Activated CD8-positive, alpha-beta memory T cell treated with anti-CD3 and anti-CD28 coated beads for 48 hours (primary cell): ENCODE measurements at regions not wholly inside any gene's neighbourhood (a gene's known extent, or its start where the extent isn't known, plus 50 kb on each side); places are given as distances from the start of the nearest gene placed in this dataset.

Experiments used
- DNase-seq, 3 experiments: peaks; one replicate each; pipeline ENCODE4 v3.0.0-alpha.2; 2020; ENCODE audit warnings: low read depth in 2 of 3, low spot score in 2 of 3

GRCh38 chr9:1320607-1321195 lies 270.5 kb downstream of the DMRT2 start:
- no peak for DNase-seq

- DNase-seq: no peak
Observed at GRCh38 chr9:1327467-1327866, 277.3 kb downstream of the DMRT2 start.

DNA sequence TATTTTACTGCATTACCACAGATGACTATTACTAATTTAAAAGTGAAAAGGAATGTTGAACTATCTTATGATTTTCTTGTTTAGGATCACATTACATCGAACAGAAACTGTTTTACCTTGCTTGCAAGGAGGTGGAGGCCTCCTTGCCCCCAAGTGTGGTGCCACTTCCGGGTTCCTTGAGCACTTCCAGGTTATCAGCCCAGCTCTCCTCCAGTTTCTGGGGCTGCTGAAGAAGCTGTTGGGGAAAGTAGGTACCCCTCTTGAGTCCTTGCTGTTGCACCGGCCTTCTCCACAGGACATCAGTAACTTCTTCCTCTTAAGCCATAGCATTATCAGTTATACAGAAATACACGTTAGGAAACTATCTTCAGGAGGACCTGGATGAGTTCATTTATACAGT lies 278.2 kb downstream of the DMRT2 start:
- DNase-seq: no peak

GRCh38 chr9:1331546-1332038 lies 281.4 kb downstream of the DMRT2 start:
- no peak for DNase-seq

- no peak for DNase-seq
Observed at GRCh38 chr9:1332156-1332555, 282.0 kb downstream of the DMRT2 start.

DNA sequence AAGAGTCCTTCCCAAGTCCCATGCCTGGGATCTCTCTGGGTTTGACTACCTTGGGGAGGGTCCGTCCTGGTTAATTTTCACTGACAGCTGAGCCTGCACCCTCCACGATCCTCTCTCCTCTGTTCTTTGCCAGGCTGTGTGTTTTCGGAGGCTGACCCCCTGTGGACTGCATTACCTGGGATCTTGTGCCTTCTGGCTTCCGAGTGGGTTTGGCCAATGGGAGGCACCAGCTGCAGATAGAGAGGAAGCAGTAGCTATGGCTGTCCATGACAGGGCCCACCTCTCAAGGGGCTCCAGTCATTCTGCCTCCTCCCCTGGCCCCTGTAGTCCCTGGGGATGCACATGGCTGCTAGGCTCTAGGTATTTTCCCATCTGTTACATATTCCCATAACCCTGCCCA lies 285.0 kb downstream of the DMRT2 start:
- DNase-seq: no peak

- DNase-seq: no peak
Observed at GRCh38 chr9:1337169-1337568, 287.0 kb downstream of the DMRT2 start.

GRCh38 chr9:1340390-1340789 lies 290.2 kb downstream of the DMRT2 start:
- DNase-seq: no peak

DNA sequence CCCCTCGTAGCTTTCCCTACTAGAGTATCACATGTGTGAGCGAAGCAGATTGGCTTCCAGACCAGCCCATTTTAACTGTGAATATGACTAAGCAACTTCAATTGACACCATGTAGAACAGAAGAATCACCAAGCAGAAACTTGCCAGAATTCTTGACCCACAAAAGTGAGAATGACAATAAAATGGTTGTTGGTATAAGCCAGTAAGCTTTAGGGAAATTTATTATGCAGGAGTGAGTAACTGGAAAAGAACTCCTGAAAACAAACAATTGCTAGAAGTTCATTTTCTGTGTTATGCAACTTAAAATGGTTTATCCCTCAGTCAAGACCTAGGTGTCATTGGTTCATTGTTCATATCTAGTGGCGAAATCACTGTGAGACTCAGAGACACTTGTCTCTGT lies 303.1 kb downstream of the DMRT2 start:
- no peak for DNase-seq

GRCh38 chr9:1354086-1354485 lies 303.9 kb downstream of the DMRT2 start:
- no peak for DNase-seq

GRCh38 chr9:1354606-1355005 lies 304.4 kb downstream of the DMRT2 start:
- DNase-seq: no peak

DNA sequence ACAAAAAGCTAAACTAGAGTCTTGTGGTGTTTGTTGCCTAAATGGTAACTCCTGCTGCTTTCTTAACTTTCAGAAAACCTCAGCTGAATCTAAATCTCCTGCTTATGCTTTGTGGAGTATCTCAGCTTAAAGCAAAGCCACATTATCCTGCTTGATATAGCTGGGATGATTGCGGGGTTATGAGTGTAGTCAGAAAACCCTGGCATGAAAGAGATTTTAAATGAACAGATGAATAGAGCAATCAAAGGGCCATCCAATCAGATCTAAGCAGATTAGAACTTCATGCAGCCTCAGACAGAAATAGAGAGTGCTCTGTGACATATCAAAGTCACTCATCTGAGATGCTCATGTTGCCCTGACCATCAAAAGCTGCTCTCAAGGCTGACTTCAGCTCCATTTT lies 305.5 kb downstream of the DMRT2 start:
- no peak for DNase-seq

DNA sequence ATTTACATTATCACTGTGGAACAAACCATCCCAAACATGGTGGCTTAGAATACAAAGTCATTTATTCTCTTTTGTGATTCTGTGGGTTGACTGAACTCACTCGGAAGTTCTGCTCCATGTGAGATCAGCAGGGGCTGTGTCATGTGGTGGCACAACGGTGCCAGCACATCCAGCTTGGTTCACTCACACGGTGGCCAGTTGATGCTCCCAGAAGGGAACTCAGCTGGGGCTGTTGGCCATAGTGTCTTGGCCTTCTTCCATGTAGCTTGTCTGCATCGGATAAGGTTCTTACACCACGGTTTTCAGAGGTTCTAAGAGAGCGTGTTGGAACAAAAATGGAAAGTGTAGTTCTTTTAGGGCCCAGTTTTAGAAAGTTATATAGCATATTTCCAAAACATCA lies 312.7 kb downstream of the DMRT2 start:
- no peak for DNase-seq

DNA sequence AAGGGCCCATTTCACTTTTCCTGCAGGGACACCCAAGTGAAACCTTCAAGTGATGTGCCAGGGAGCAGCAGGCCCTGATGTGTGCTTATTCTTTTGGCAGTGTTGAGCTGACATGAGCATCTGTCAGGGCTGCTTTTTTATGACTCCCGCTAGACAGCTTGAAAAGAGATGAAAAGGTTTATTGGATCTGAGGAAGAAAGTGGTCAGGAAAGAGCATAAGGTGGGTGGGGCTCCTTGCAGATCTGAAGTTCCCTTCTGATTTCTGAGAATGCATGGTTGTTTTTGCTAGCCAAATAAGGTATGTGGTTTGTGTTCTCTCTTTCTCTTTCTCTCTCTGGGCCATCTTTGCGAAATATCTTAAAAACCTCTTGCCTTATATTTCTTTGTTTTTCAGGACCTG lies 316.1 kb downstream of the DMRT2 start:
- no peak for DNase-seq

GRCh38 chr9:1369297-1369696 lies 319.1 kb downstream of the DMRT2 start:
- DNase-seq: no peak

DNA sequence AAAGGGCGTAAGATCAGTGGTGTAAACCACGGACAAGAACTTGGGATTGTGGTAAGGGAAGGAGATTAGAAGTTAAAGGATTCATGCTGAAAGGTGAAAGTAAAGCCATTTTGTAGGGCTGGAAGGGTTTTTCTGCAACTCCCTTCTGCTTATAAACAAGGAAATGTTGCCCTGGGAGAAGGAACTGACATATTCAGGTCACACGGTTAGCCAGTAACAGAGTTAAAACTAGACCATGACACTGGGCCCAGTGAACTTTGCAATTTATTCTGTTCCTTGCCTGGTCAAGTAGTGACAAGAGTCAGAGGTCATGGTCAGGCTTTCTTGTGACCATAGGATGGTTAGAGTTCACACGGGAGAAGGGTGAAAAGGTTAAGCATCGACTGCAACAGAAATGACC lies 323.3 kb downstream of the DMRT2 start:
- no peak for DNase-seq

DNA sequence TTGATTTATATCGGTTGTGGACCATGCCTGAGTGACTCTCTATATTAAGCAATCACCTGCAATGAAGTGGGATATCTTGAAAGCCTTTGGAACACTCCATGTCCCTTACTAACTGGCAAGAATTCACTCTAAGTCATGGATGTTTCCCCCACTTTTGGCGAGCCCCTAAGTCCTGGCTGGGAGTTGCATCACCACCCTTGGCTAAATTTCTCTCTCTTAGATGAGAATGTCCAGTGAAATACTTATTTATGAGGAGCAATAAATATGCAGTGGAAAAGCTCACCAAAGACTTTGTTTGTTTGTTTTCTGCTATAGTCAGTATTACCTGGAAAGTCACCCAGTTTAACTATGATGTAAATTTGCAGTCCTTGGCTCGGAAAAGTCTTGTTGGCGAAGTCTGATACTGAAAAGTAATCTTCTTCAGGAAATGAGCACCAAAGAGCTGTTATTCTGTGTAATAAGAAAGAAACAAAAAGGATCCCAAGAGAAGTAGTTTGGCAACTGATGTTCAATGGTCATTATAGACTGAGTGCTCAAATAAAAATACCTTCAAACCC lies 333.8 kb downstream of the DMRT2 start:
- DNase-seq: no peak

DNA sequence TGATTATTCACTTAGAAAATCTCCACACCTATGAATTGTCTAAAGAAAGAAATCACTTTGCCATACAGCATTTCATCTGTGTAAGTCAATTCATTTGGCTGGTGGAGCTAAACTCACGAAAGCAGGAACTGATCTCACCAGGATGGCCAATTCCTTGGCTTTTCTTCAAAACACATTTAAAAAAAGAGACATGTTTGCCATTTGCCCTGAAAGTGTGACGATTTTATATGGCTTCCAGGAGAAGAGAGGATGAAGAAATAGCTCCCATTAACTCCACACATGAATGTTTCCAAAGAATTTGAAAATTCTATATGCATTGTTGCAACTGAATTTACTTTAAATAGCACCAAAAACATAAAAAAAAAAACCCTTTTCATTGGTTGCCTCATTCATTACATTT lies 334.7 kb downstream of the DMRT2 start:
- DNase-seq: no peak

- no peak for DNase-seq
Observed at GRCh38 chr9:1386420-1386819, 336.3 kb downstream of the DMRT2 start.

GRCh38 chr9:1388216-1388615 lies 338.1 kb downstream of the DMRT2 start:
- DNase-seq: no peak

DNA sequence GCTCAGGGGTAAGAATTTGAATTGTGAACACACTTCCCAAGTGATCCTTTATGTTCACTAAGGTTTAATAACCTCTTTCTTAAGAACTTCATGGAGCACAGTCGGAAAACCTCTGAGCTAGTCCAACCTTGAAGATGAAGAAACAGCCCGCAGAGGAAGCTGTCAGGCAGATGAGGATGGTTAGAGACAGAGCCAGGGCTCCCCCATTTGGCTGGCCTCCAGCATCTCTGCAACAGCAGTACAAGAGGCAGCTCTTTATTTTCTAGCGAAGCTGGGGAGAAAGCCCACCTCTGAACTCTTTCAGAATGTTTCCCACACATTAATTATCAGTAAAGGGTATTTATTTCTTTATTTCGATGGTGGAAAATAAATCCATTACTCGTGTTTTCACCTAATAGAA lies 350.8 kb downstream of the DMRT2 start:
- no peak for DNase-seq

DNA sequence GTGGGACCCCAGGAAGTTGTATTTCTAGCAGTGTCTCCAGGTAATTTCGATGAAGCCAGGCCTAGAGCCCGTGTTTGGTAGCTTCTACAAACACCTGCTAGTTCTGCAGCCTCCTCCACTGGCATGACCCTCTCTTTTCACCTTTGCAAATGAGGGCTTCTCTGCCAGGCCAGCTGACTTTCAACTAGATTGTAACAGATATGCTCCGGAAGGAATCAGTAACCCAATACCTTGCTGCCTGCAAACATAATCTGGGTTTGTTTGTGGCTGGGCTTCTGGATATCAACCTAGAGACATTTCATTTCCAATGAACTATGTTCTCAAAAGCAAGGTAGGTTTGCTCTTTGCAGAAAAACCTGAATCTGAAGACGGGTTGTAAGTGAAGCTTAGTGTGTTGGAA lies 354.8 kb downstream of the DMRT2 start:
- DNase-seq: no peak

- no peak for DNase-seq
Observed at GRCh38 chr9:1411826-1412225, 361.7 kb downstream of the DMRT2 start.
